ENCODE measurements at regions not wholly inside any gene's neighbourhood (a gene's known extent, or its start where the extent isn't known, plus 50 kb on each side); places are given as distances from the start of the nearest gene placed in this dataset.

GRCh38 chr1:4323309-4323708 is 331.1 kb upstream of the AJAP1 start:
- H3K9me3 Mint-ChIP-seq (ENCODE audit: unreplicated experiment) = peaks cover 44% of the 10 kb centered on the region
- ChIA-PET CTCF (interaction anchor here (0.6 kb wide), 1 partner anchor 20 kb away, joined by 3 read pairs; no protein-coding TSS in a partner anchor), POLR2A (no interaction called here)
- no peaks in the 10 kb centered on the region for H3K4me1 Mint-ChIP-seq (ENCODE audit: insufficient read depth, unreplicated experiment)
- intact Hi-C loops (cut with micrococcal nuclease) = no loop called here
- BruUV-seq (replicated peaks) = no TSS peak
- H3K27me3 Mint-ChIP-seq (ENCODE audit: insufficient read depth, unreplicated experiment) = no peaks in the 10 kb centered on the region
- TF ChIP-seq CTCF (IDR thresholded peaks at IDR 0.05; ENCODE audit: unreplicated experiment) = no peak
- DNase-seq (ENCODE audit: unreplicated experiment) = no peak
- H3K27ac Mint-ChIP-seq (ENCODE audit: low read depth, unreplicated experiment) = no peak overlapping the region
- H3K36me3 Mint-ChIP-seq (ENCODE audit: insufficient read depth, unreplicated experiment) = no peaks in the 10 kb centered on the region
- H3K4me3 Mint-ChIP-seq (ENCODE audit: unreplicated experiment) = no peak overlapping the region

DNA sequence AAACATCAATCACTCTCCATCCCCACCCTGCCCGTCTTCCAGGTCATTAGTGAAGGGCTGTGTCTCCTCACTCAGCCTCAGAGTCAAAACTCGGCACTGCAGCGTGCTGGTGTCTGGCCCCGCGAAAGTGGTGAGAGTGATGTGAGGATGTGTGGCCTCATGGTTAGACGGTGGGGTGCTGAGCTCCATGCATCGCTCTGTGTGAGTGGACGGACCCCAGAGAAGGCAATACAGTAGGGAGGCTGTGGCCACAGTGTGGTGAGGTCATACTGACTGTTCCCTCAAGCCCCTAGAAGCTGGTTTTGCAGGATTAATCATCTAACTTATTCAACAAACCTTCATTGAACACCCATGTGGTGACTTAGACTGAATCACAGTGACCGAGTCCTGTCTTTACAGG is 329.9 kb upstream of the AJAP1 start:
- no TSS peak for BruUV-seq (replicated peaks)
- Mint-ChIP-seq H3K27ac (ENCODE audit: low read depth, unreplicated experiment) (no peak overlapping the region), H3K27me3 (ENCODE audit: insufficient read depth, unreplicated experiment) (no peaks in the 10 kb centered on the region), H3K9me3 (ENCODE audit: unreplicated experiment) (peaks cover 55% of the 10 kb centered on the region), H3K36me3 (ENCODE audit: insufficient read depth, unreplicated experiment) (no peaks in the 10 kb centered on the region), H3K4me1 (ENCODE audit: insufficient read depth, unreplicated experiment) (no peaks in the 10 kb centered on the region), H3K4me3 (ENCODE audit: unreplicated experiment) (no peak overlapping the region)
- ChIA-PET CTCF (no interaction called here), POLR2A (no interaction called here)
- no peak for DNase-seq (ENCODE audit: unreplicated experiment)
- intact Hi-C loops (cut with micrococcal nuclease) = no loop called here
- no peak for TF ChIP-seq CTCF (IDR thresholded peaks at IDR 0.05; ENCODE audit: unreplicated experiment)

DNA sequence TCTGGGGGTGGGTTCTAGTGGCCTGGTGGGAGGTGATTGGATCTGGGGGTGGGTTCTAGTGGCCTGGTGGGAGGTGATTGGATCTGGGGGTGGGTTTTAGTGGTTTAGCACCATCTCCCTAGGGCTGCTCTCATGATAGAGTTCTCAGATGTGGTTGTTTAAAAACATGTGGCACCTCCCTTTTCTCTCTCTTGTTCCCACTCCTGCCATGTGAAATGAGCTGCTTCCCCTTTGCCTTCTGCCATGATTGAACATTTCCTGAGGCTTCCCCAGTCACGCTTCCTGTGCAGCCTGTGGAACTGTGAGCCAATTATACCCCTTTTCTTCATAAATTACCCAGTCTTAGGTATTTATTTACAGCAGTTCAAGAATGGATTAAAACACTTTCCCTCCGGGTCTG is 327.3 kb upstream of the AJAP1 start:
- Mint-ChIP-seq H3K27ac (ENCODE audit: low read depth, unreplicated experiment) (no peak overlapping the region), H3K27me3 (ENCODE audit: insufficient read depth, unreplicated experiment) (no peaks in the 10 kb centered on the region), H3K36me3 (ENCODE audit: insufficient read depth, unreplicated experiment) (no peaks in the 10 kb centered on the region), H3K4me3 (ENCODE audit: unreplicated experiment) (no peak overlapping the region), H3K4me1 (ENCODE audit: insufficient read depth, unreplicated experiment) (no peaks in the 10 kb centered on the region), H3K9me3 (ENCODE audit: unreplicated experiment) (peaks cover 63% of the 10 kb centered on the region)
- ChIA-PET POLR2A (no interaction called here), CTCF (no interaction called here)
- no TSS peak for BruUV-seq (replicated peaks)
- no peak for TF ChIP-seq CTCF (IDR thresholded peaks at IDR 0.05; ENCODE audit: unreplicated experiment)
- no peak for DNase-seq (ENCODE audit: unreplicated experiment)
- intact Hi-C loops (cut with micrococcal nuclease) = no loop called here

- Mint-ChIP-seq H3K27me3 (ENCODE audit: insufficient read depth, unreplicated experiment) (no peaks in the 10 kb centered on the region), H3K4me1 (ENCODE audit: insufficient read depth, unreplicated experiment) (no peaks in the 10 kb centered on the region), H3K27ac (ENCODE audit: low read depth, unreplicated experiment) (no peak overlapping the region), H3K9me3 (ENCODE audit: unreplicated experiment) (peaks cover 63% of the 10 kb centered on the region), H3K4me3 (ENCODE audit: unreplicated experiment) (no peak overlapping the region), H3K36me3 (ENCODE audit: insufficient read depth, unreplicated experiment) (no peaks in the 10 kb centered on the region)
- ChIA-PET CTCF (interaction anchor here (0.6 kb wide), 1 partner anchor 162 kb away, joined by 3 read pairs; no protein-coding TSS in a partner anchor), POLR2A (no interaction called here)
- intact Hi-C loops (cut with micrococcal nuclease) = no loop called here
- TF ChIP-seq CTCF (IDR thresholded peaks at IDR 0.05; ENCODE audit: unreplicated experiment) = no peak
- DNase-seq (ENCODE audit: unreplicated experiment) = no peak
- BruUV-seq (replicated peaks) = no TSS peak
These were observed 325.9 kb upstream of the AJAP1 start for GRCh38 chr1:4328402-4329071.

All from MCF 10A (cell line).